Muscle layer of colon (tissue), 2 donors: ENCODE measurements at regions not wholly inside any gene's neighbourhood (a gene's known extent, or its start where the extent isn't known, plus 50 kb on each side); places are given as distances from the start of the nearest gene placed in this dataset.
"Not testable (repeated sequence)": the region's sequence is repeated elsewhere in the genome, so short reads cannot be mapped to it uniquely, and the experiment has no call there.

Experiments
- H3K27ac ChIP-seq: one replicate; pipeline ENCODE4 v1.7.0; 2013; ENCODE audit warnings: low read depth, mild to moderate bottlenecking, low read length, moderate library complexity
- H3K27me3 ChIP-seq, 2 donors: one replicate each; pipeline ENCODE4 v1.7.0; 2013; ENCODE audit warnings: low read length in 2 of 2, mild to moderate bottlenecking in 2 of 2; ENCODE audit not compliant: insufficient read depth in 2 of 2, control insufficient read depth in 1 of 2
- H3K36me3 ChIP-seq: one replicate; pipeline ENCODE4 v1.7.0; 2013; ENCODE audit warnings: mild to moderate bottlenecking, low read length; ENCODE audit not compliant: insufficient read depth
- H3K4me1 ChIP-seq: one replicate; pipeline ENCODE4 v1.7.0; 2013; ENCODE audit warnings: mild to moderate bottlenecking, low read length; ENCODE audit not compliant: insufficient read depth
- H3K4me3 ChIP-seq, 2 donors: one replicate each; pipeline ENCODE4 v1.7.0; 2013; ENCODE audit warnings: low read length in 2 of 2, low read depth in 1 of 2, mild to moderate bottlenecking in 1 of 2, moderate library complexity in 1 of 2
- H3K9ac ChIP-seq: one replicate; pipeline ENCODE4 v1.7.0; 2013; ENCODE audit warnings: low read length
- H3K9me3 ChIP-seq: one replicate; pipeline ENCODE4 v1.7.0; 2013; ENCODE audit warnings: mild to moderate bottlenecking, low read length
- donor health status: abdominal sarcoma.
- donor health status: Adenocarcinoma of cecum.

GRCh38 chr16:26457882-26458281, 608.8 kb upstream of the C16orf82 start:
- H3K36me3 ChIP-seq = no peaks in the 10 kb centered on the region
- H3K27me3 ChIP-seq = no peaks in the 10 kb centered on the region
- no peak overlapping the region for H3K4me3 ChIP-seq
- H3K9me3 ChIP-seq = no peaks in the 10 kb centered on the region
- H3K27ac ChIP-seq = no peak overlapping the region
- peaks cover 5% of the 10 kb centered on the region for H3K4me1 ChIP-seq
- no peak overlapping the region for H3K9ac ChIP-seq

- Histone ChIP-seq H3K27me3 (no peaks in the 10 kb centered on the region), H3K4me3 (no peak overlapping the region), H3K36me3 (no peaks in the 10 kb centered on the region), H3K9ac (no peak overlapping the region), H3K9me3 (no peaks in the 10 kb centered on the region), H3K4me1 (no peaks in the 10 kb centered on the region), H3K27ac (no peak overlapping the region)
These were observed 602.0 kb upstream of the C16orf82 start for GRCh38 chr16:26464576-26465266.

GRCh38 chr16:26474405-26474804, 592.3 kb upstream of the C16orf82 start:
- not testable (repeated sequence) for H3K27ac ChIP-seq, H3K9me3 ChIP-seq, H3K27me3 ChIP-seq, H3K4me1 ChIP-seq, H3K36me3 ChIP-seq, H3K9ac ChIP-seq, H3K4me3 ChIP-seq

DNA sequence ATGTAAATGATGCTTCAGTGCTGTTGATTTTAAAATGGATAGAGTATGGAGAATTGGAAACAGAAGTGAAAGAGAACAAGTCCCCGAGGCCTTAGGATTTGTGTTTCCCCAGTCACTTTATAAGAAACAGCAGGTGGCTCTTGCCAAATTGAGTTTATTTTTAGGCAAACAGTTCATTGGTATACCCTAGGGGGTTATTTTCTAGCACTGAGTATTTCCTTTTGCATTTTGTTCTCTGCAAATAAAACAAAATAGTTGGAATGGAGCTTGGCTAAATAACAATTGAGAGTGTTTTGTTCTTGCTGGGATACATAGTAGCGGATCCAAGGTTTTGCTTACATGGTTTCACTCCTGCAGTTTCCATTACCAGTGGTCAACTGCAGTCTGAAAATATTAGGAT, 591.1 kb upstream of the C16orf82 start:
- H3K4me3 ChIP-seq = no peak overlapping the region
- no peak overlapping the region for H3K9ac ChIP-seq
- no peaks in the 10 kb centered on the region for H3K9me3 ChIP-seq
- no peaks in the 10 kb centered on the region for H3K27me3 ChIP-seq
- no peaks in the 10 kb centered on the region for H3K4me1 ChIP-seq
- no peak overlapping the region for H3K27ac ChIP-seq
- H3K36me3 ChIP-seq = no peaks in the 10 kb centered on the region

DNA sequence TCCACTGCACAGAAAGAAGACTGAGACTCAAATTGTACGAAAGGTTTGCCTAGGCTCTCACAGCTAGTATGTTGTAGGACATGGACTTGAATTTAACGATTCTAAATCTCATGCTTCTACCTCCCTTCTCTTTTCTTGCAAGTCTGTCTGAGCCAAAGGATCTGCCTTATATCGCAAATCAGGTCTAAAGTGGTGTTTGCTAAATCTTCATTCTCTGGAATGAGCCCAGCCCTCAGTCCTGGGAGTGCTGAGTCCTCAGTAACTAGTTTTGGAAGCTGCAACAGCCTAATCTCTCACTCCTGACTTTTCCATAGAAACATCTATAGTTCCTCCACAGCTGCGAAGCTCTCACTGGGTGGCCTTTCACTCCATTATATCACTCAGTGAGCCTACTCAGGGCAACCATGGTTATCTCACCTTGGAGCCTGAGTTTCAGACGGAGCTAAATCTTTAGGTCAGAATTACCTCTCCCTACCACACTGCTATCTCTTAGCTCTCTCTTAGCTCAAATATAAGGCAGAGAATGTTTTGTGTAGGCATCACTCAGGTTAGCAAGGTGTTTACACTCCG, 575.5 kb upstream of the C16orf82 start:
- H3K9me3 ChIP-seq = no peaks in the 10 kb centered on the region
- H3K4me1 ChIP-seq = no peaks in the 10 kb centered on the region
- H3K9ac ChIP-seq = no peak overlapping the region
- H3K27ac ChIP-seq = no peak overlapping the region
- no peak overlapping the region for H3K4me3 ChIP-seq
- H3K36me3 ChIP-seq = no peaks in the 10 kb centered on the region
- H3K27me3 ChIP-seq = no peaks in the 10 kb centered on the region

GRCh38 chr16:26491962-26492361, 574.8 kb upstream of the C16orf82 start:
- H3K4me1 ChIP-seq = no peaks in the 10 kb centered on the region
- no peaks in the 10 kb centered on the region for H3K27me3 ChIP-seq
- H3K36me3 ChIP-seq = no peaks in the 10 kb centered on the region
- no peak overlapping the region for H3K9ac ChIP-seq
- H3K9me3 ChIP-seq = no peaks in the 10 kb centered on the region
- H3K27ac ChIP-seq = no peak overlapping the region
- H3K4me3 ChIP-seq = no peak overlapping the region

- H3K36me3 ChIP-seq = no peaks in the 10 kb centered on the region
- no peak overlapping the region for H3K4me3 ChIP-seq
- no peak overlapping the region for H3K9ac ChIP-seq
- no peaks in the 10 kb centered on the region for H3K4me1 ChIP-seq
- H3K9me3 ChIP-seq = no peaks in the 10 kb centered on the region
- no peak overlapping the region for H3K27ac ChIP-seq
- H3K27me3 ChIP-seq = no peaks in the 10 kb centered on the region
These were observed 573.0 kb upstream of the C16orf82 start for GRCh38 chr16:26493751-26494150.

DNA sequence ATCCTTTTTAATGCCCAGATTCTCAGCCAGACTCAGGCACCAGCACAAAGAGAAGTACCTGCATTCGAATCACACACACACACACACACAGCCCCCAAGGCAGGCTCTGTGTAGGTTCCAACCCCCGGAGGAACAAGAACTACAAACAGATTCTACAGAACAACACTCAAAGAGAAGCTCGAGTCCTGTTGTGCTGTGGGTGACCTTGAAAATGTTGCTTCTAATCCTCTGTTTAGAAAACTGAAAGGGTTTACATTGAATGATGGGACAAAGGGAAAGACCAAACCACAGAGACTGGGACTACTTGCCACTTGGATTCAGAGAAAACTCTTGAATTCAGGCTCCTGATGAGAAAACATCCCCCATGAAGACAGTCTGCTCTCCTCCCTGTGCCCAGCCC, 568.8 kb upstream of the C16orf82 start:
- no peaks in the 10 kb centered on the region for H3K27me3 ChIP-seq
- no peaks in the 10 kb centered on the region for H3K4me1 ChIP-seq
- H3K27ac ChIP-seq = no peak overlapping the region

DNA sequence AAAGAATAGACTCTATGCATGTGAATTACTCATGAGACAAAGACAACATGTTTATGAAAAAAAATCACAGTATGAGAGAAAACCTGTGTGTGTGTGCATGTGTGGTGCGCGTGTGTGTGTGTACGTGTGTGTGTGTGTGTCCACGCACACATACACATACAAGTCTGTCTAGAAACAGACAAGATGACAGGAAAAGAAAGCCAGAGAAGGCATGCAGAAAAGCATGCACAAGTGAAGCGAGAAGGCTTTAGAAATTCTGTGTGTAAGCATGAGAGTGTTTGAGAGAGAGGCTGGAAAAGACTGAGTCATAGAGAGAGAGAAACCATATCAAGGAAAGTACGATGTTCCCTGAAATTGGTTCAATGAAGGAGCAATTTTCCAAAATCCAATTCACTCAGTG, 566.4 kb upstream of the C16orf82 start:
- Histone ChIP-seq H3K9ac (no peak overlapping the region), H3K4me1 (no peaks in the 10 kb centered on the region), H3K27ac (no peak overlapping the region), H3K36me3 (no peaks in the 10 kb centered on the region), H3K4me3 (no peak overlapping the region), H3K9me3 (no peaks in the 10 kb centered on the region), H3K27me3 (no peaks in the 10 kb centered on the region)

More for the DNA sequence above, 568.8 kb upstream of the C16orf82 start:
- no peaks in the 10 kb centered on the region for H3K36me3 ChIP-seq
- no peaks in the 10 kb centered on the region for H3K9me3 ChIP-seq
- H3K4me3 ChIP-seq = no peak overlapping the region
- no peak overlapping the region for H3K9ac ChIP-seq

DNA sequence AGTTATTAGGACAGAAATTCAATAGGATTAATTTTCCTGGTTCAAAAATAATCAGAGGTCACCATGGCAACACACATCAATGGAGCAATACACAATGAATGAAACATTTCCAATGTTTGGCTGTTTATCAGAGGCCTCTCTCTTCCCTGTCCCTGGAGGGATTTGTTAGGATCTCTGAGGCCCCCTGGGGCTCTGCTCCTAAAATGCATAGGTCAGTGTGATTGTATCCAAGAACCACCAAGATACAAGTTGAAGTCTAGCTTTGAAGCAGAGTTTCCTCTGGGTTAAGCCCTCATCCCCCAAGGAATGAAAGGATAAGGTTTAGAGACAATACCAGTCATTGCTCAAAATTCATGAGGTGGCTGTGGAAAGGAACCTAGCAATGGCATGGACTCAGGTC, 561.2 kb upstream of the C16orf82 start:
- H3K9me3 ChIP-seq = no peaks in the 10 kb centered on the region
- H3K9ac ChIP-seq = no peak overlapping the region
- H3K27me3 ChIP-seq = no peaks in the 10 kb centered on the region
- H3K36me3 ChIP-seq = no peaks in the 10 kb centered on the region
- no peak overlapping the region for H3K27ac ChIP-seq
- H3K4me1 ChIP-seq = no peaks in the 10 kb centered on the region
- no peak overlapping the region for H3K4me3 ChIP-seq

DNA sequence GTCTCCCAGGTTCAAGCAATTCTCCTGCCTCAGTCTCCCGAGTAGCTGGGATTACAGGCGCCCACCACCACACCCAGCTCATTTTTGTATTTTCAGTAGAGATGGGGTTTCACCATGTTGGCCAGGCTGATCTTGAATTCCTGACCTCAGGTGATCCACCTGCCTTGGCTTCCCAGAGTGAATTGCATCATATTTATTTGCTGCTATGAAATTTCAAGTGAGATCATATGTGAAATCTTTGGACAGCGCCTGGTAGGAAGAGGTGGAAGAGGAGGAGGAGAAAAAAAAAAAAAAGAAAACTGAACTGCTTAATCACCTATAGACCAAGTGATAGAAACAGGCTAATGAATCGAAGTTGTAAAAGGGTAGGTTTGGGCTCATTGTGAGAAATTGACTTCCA, 557.8 kb upstream of the C16orf82 start:
- H3K9ac ChIP-seq, H3K4me1 ChIP-seq, H3K36me3 ChIP-seq, H3K4me3 ChIP-seq, H3K27ac ChIP-seq, H3K27me3 ChIP-seq, H3K9me3 ChIP-seq: not testable (repeated sequence)

GRCh38 chr16:26510924-26511323, 555.8 kb upstream of the C16orf82 start:
- Histone ChIP-seq H3K36me3 (no peaks in the 10 kb centered on the region), H3K27ac (no peak overlapping the region), H3K27me3 (no peaks in the 10 kb centered on the region), H3K9ac (no peak overlapping the region), H3K9me3 (no peaks in the 10 kb centered on the region), H3K4me1 (no peaks in the 10 kb centered on the region), H3K4me3 (no peak overlapping the region)
